HG03342 (cell line): ENCODE measurements at regions not wholly inside any gene's neighbourhood (a gene's known extent, or its start where the extent isn't known, plus 50 kb on each side); places are given as distances from the start of the nearest gene placed in this dataset.

Source experiments
- ATAC-seq: cut with Tn5 transposase; IDR thresholded peaks from one replicate; pipeline ENCODE4 v1.9.1; 2021; ENCODE audit warnings: mild to moderate bottlenecking, moderate library complexity; ENCODE audit not compliant: unreplicated experiment

GRCh38 chr4:71268166-71268565, 70.7 kb upstream of the SLC4A4 start:
- ATAC-seq: no peak

GRCh38 chr4:71269233-71269632, 69.6 kb upstream of the SLC4A4 start:
- no peak for ATAC-seq

- ATAC-seq: peak; percentile 36
These were observed 67.9 kb upstream of the SLC4A4 start for GRCh38 chr4:71270901-71271300.

- no peak for ATAC-seq
These were observed 65.8 kb upstream of the SLC4A4 start for GRCh38 chr4:71272976-71273375.

GRCh38 chr4:71275004-71275403, 63.8 kb upstream of the SLC4A4 start:
- no peak for ATAC-seq

- no peak for ATAC-seq
These were observed 63.2 kb upstream of the SLC4A4 start for GRCh38 chr4:71275570-71275969.

GRCh38 chr4:71277353-71277752, 61.5 kb upstream of the SLC4A4 start:
- ATAC-seq: no peak

GRCh38 chr4:71283642-71284257, 55.1 kb upstream of the SLC4A4 start:
- ATAC-seq: no peak

- no peak for ATAC-seq
These were observed 51.5 kb upstream of the SLC4A4 start for GRCh38 chr4:71287305-71287704.

- no peak for ATAC-seq
These were observed 49.9 kb upstream of the SLC4A4 start for GRCh38 chr4:71288875-71289274.
